Sigmoid colon (tissue), 4 donors: ENCODE measurements at regions not wholly inside any gene's neighbourhood (a gene's known extent, or its start where the extent isn't known, plus 50 kb on each side); places are given as distances from the start of the nearest gene placed in this dataset.

Experiments
- EP300 ChIP-seq, 4 donors: sonication (generic); formaldehyde crosslinking; IDR thresholded peaks; one replicate each; pipeline ENCODE4 v1.6.1; 2017; ENCODE audit warnings: antibody characterized with exemption in 4 of 4
- TF ChIP-seq, protein P1 (sequence below), 4 experiments: fragments of 450-650 bp in 3 of 4; fragments of 200-600 bp in 1 of 4; IDR thresholded peaks; one replicate each; pipeline ENCODE4 v1.5.1; 2016 to 2019; ENCODE audit warnings: antibody characterized with exemption in 4 of 4, mild to moderate bottlenecking in 3 of 4, moderate library complexity in 2 of 4

- TF ChIP-seq, protein P1, sequence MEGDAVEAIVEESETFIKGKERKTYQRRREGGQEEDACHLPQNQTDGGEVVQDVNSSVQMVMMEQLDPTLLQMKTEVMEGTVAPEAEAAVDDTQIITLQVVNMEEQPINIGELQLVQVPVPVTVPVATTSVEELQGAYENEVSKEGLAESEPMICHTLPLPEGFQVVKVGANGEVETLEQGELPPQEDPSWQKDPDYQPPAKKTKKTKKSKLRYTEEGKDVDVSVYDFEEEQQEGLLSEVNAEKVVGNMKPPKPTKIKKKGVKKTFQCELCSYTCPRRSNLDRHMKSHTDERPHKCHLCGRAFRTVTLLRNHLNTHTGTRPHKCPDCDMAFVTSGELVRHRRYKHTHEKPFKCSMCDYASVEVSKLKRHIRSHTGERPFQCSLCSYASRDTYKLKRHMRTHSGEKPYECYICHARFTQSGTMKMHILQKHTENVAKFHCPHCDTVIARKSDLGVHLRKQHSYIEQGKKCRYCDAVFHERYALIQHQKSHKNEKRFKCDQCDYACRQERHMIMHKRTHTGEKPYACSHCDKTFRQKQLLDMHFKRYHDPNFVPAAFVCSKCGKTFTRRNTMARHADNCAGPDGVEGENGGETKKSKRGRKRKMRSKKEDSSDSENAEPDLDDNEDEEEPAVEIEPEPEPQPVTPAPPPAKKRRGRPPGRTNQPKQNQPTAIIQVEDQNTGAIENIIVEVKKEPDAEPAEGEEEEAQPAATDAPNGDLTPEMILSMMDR (IDR thresholded peaks at IDR 0.05) = no peak
- no peak for TF ChIP-seq EP300 (IDR thresholded peaks at IDR 0.05)
Measured at GRCh38 chr15:52924630-52925029, 134.5 kb upstream of the ONECUT1 start.
